HG03558 (cell line): ENCODE measurements at regions not wholly inside any gene's neighbourhood (a gene's known extent, or its start where the extent isn't known, plus 50 kb on each side); places are given as distances from the start of the nearest gene placed in this dataset.

ENCODE experiments used
- ATAC-seq: cut with Tn5 transposase; IDR thresholded peaks from one replicate; pipeline ENCODE4 v1.9.1; 2021; ENCODE audit warnings: moderate number of reproducible peaks; ENCODE audit not compliant: unreplicated experiment; ENCODE audit errors: extremely low read depth

GRCh38 chr21:16279731-16280581, 550.2 kb downstream of the USP25 start:
- ATAC-seq, result no peak

GRCh38 chr21:16280686-16281091, 550.9 kb downstream of the USP25 start:
- ATAC-seq, result no peak

- no peak for ATAC-seq
These were observed 553.7 kb downstream of the USP25 start for GRCh38 chr21:16283516-16283915.

GRCh38 chr21:16285605-16286126, 555.9 kb downstream of the USP25 start:
- ATAC-seq, result no peak

GRCh38 chr21:16287046-16287445, 557.3 kb downstream of the USP25 start:
- ATAC-seq, result no peak

GRCh38 chr21:16291296-16291695, 561.5 kb downstream of the USP25 start:
- no peak for ATAC-seq

GRCh38 chr21:16294128-16294527, 564.3 kb downstream of the USP25 start:
- no peak for ATAC-seq

- no peak for ATAC-seq
These were observed 573.1 kb downstream of the USP25 start for GRCh38 chr21:16302851-16303282.

GRCh38 chr21:16304174-16305095, 574.7 kb downstream of the USP25 start:
- ATAC-seq, result no peak

GRCh38 chr21:16305686-16306085, 575.9 kb downstream of the USP25 start:
- no peak for ATAC-seq

GRCh38 chr21:16307256-16307655, 577.5 kb downstream of the USP25 start:
- ATAC-seq, result no peak

GRCh38 chr21:16308269-16308668, 578.5 kb downstream of the USP25 start:
- peak; percentile 82 for ATAC-seq

- no peak for ATAC-seq
These were observed 579.6 kb downstream of the USP25 start for GRCh38 chr21:16309250-16309971.

- no peak for ATAC-seq
These were observed 580.4 kb downstream of the USP25 start for GRCh38 chr21:16310176-16310575.

- no peak for ATAC-seq
These were observed 581.4 kb downstream of the USP25 start for GRCh38 chr21:16311229-16311628.

- no peak for ATAC-seq
These were observed 582.5 kb downstream of the USP25 start for GRCh38 chr21:16312321-16312720.

GRCh38 chr21:16315223-16315622, 585.4 kb downstream of the USP25 start:
- ATAC-seq, result no peak

- no peak for ATAC-seq
These were observed 589.0 kb downstream of the USP25 start for GRCh38 chr21:16318651-16319300.

- no peak for ATAC-seq
These were observed 590.3 kb downstream of the USP25 start for GRCh38 chr21:16320110-16320509.

GRCh38 chr21:16322454-16322853, 592.7 kb downstream of the USP25 start:
- no peak for ATAC-seq
